AG09309 (cell line): ENCODE measurements at regions not wholly inside any gene's neighbourhood (a gene's known extent, or its start where the extent isn't known, plus 50 kb on each side); places are given as distances from the start of the nearest gene placed in this dataset.
"Not testable (repeated sequence)": the region's sequence is repeated elsewhere in the genome, so short reads cannot be mapped to it uniquely, and the experiment has no call there.

Experiments used
- DNase-seq: peaks from one replicate; pipeline ENCODE4 v3.0.0-alpha.2; 2010; ENCODE audit warnings: low read depth
- H3K4me3 ChIP-seq: 2 replicates; pipeline ENCODE4 v1.5.1; 2011; ENCODE audit warnings: mild to moderate bottlenecking, low read depth, low read length, moderate library complexity; ENCODE audit not compliant: control insufficient read depth
- CTCF ChIP-seq: IDR thresholded peaks from 2 replicates; pipeline ENCODE4 v1.5.1; 2011; ENCODE audit warnings: mild to moderate bottlenecking, low read depth, low read length, inconsistent platforms; ENCODE audit not compliant: insufficient read depth, control insufficient read depth; ENCODE audit errors: missing control alignments

DNA sequence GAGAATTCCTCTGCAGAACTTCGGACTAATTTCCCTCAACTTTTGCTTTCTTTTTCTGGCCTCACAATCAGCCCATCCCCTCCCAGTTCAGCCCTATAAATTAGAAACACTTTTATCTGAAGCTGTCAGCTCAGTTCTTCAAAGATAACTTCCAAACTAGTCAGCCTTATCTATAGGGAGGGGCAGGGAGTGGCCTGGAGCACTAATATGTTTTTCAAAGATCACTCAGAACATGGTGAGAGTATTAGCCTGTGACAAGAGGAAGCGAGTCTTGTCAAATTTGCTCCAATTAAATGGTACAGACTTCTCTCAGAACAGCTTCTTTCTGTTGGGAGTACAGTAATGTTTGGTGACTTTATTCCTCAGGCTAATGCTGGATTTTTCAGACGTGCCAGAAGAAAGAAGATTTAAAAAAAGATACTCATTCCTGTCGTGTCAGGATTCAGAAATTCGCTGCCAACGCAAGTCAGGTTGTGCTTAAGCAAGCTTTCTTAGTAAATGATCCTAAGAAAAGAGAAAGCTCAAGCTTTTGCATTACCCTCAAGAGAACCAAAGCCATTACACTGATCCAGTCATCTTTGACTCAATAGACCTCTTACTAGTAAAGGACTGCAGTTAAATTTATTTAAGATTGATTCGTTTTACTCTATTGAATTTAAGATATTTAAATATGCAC is 1033.6 kb downstream of the SLITRK5 start:
- no peak for TF ChIP-seq CTCF
- no peak for DNase-seq
- no peak overlapping the region for H3K4me3 ChIP-seq

DNA sequence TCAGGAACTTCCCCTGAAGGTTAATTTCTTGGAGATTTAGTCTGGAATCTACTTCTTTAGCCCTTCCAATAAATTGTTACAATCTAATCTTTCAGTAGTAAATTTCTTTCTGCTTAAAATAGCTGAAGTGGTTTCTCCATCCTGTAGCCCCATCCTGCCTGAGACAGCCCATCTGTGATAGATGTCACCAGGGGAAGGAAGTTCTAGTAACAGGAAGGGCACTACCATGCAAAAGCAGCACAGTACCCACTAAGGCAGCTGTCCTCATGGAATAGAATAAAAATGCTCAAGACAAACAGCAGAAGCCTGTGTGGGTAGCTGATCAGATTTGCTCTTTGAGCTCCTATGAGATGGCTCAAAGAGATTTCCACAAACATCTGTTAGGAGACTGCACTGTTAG is 1036.5 kb downstream of the SLITRK5 start:
- TF ChIP-seq CTCF, result no peak
- no peak overlapping the region for H3K4me3 ChIP-seq
- DNase-seq, result no peak

DNA sequence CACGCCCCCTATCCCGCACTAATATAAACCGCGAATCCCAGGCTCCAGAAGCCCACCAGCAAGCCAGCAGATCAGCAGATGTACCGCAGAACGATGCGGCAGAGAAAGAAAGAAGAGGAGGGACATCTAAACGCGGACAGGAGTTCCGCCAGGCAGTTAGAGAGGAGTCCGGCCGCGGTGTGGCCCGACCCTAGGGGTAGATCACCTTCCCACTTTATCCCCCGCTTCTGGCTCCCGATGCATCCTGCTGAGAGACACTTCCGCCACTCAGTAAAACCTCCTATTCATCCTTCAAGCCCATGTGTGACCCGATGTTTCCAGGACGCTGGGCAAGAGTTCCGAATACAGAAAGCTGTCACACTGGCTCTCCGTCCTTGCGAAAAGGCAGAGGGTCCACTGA is 1046.8 kb downstream of the SLITRK5 start:
- TF ChIP-seq CTCF, result no peak
- DNase-seq, result no peak
- H3K4me3 ChIP-seq, result no peak overlapping the region

GRCh38 chr13:88718781-88719180 is 1047.6 kb downstream of the SLITRK5 start:
- H3K4me3 ChIP-seq, result no peak overlapping the region
- no peak for DNase-seq
- TF ChIP-seq CTCF, result no peak

GRCh38 chr13:88726075-88726474 is 1054.9 kb downstream of the SLITRK5 start:
- no peak overlapping the region for H3K4me3 ChIP-seq
- no peak for DNase-seq
- TF ChIP-seq CTCF, result no peak

GRCh38 chr13:88727236-88727635 is 1056.1 kb downstream of the SLITRK5 start:
- H3K4me3 ChIP-seq, DNase-seq: not testable (repeated sequence)

- no peak for DNase-seq
- no peak overlapping the region for H3K4me3 ChIP-seq
- no peak for TF ChIP-seq CTCF
Measured at GRCh38 chr13:88729605-88730004, 1058.4 kb downstream of the SLITRK5 start.
